ENCODE measurements at regions not wholly inside any gene's neighbourhood (a gene's known extent, or its start where the extent isn't known, plus 50 kb on each side); places are given as distances from the start of the nearest gene placed in this dataset.

DNA sequence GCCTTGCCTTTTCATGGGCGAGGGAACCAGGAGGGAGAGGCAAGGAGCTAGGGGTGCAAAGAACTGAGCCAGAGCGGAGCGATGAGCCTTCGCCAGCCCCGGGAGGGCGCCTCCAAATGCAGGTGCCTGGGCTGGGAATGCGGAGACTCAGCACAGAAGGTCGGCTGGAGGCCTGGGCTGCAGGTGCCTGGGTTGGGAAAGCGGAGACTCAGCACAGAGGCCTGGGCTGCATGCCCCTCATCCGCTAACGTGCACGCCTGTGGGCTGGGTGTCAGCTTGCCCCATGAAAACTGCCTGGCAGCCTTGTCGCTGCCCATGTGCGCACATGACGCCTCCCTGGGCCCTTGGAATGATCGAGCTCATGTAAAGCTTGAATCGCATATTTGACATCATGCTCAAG lies 51.8 kb downstream of the POM121L12 start:
- no peak for DNase-seq
- no peaks in the 10 kb centered on the region for H3K36me3 ChIP-seq (ENCODE audit: control insufficient read depth in 4 of 4, insufficient read depth in 4 of 4, low read length in 4 of 4)
- no peak overlapping the region for H3K4me3 ChIP-seq
- H3K27me3 ChIP-seq (ENCODE audit: control insufficient read depth in 3 of 3, insufficient read depth in 3 of 3, low read length in 2 of 3): no peaks in the 10 kb centered on the region
- H3K9me3 ChIP-seq (ENCODE audit: control insufficient read depth in 4 of 4, insufficient read depth in 3 of 4, low read length in 3 of 4): peaks cover 0 to 3% (median 0%) of the 10 kb centered on the region in 4 donors
- no peak overlapping the region for H3K9ac ChIP-seq (ENCODE audit: insufficient read depth in 1 of 2, low read length in 2 of 2)
- no peak for ATAC-seq (ENCODE audit: insufficient read depth, low FRiP score)
- TF ChIP-seq, protein P1, sequence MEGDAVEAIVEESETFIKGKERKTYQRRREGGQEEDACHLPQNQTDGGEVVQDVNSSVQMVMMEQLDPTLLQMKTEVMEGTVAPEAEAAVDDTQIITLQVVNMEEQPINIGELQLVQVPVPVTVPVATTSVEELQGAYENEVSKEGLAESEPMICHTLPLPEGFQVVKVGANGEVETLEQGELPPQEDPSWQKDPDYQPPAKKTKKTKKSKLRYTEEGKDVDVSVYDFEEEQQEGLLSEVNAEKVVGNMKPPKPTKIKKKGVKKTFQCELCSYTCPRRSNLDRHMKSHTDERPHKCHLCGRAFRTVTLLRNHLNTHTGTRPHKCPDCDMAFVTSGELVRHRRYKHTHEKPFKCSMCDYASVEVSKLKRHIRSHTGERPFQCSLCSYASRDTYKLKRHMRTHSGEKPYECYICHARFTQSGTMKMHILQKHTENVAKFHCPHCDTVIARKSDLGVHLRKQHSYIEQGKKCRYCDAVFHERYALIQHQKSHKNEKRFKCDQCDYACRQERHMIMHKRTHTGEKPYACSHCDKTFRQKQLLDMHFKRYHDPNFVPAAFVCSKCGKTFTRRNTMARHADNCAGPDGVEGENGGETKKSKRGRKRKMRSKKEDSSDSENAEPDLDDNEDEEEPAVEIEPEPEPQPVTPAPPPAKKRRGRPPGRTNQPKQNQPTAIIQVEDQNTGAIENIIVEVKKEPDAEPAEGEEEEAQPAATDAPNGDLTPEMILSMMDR (IDR thresholded peaks at IDR 0.05; ENCODE audit: control extremely low read depth, extremely low read depth): no peak
- 90 to 96% methylated on average over 17 of the region's 17 CpGs for WGBS, 2 donors
- H3K4me1 ChIP-seq (ENCODE audit: control insufficient read depth in 5 of 5, insufficient read depth in 5 of 5, low read length in 5 of 5): no peaks in the 10 kb centered on the region
- H3K27ac ChIP-seq (ENCODE audit: low read depth in 1 of 2, low read length in 1 of 2): no peak overlapping the region

DNA sequence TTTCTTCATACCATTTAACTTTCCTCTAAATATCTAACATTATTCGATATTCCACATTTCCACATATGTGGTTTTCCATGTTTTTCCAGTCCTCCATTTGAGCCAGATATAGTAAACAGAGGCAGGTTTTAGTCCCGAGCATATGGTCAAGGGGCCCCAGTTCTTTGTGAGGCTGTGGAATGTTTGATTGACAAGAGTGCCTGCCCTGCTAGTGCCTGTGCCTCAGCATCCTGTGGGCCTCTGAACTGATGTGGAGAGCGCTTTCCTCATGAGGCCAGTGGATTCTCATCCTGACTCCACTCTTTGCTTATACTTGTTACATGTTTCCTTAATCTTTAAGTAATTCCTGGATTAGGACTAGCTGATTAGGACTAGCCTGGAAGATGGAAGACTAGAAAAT lies 58.8 kb downstream of the POM121L12 start:
- no peaks in the 10 kb centered on the region for H3K36me3 ChIP-seq (ENCODE audit: control insufficient read depth in 4 of 4, insufficient read depth in 4 of 4, low read length in 4 of 4)
- no peak overlapping the region for H3K4me3 ChIP-seq
- DNase-seq: no peak
- H3K9me3 ChIP-seq (ENCODE audit: control insufficient read depth in 4 of 4, insufficient read depth in 3 of 4, low read length in 3 of 4): no peaks in the 10 kb centered on the region
- no peak overlapping the region for H3K27ac ChIP-seq (ENCODE audit: low read depth in 1 of 2, low read length in 1 of 2)
- no peaks in the 10 kb centered on the region for H3K27me3 ChIP-seq (ENCODE audit: control insufficient read depth in 3 of 3, insufficient read depth in 3 of 3, low read length in 2 of 3)
- WGBS, 2 donors: 78 to 79% methylated on average over 3 of the region's 3 CpGs
- TF ChIP-seq, protein P1 (IDR thresholded peaks at IDR 0.05; ENCODE audit: control extremely low read depth, extremely low read depth): no peak
- H3K9ac ChIP-seq (ENCODE audit: insufficient read depth in 1 of 2, low read length in 2 of 2): no peak overlapping the region
- no peak for ATAC-seq (ENCODE audit: insufficient read depth, low FRiP score)
- no peaks in the 10 kb centered on the region for H3K4me1 ChIP-seq (ENCODE audit: control insufficient read depth in 5 of 5, insufficient read depth in 5 of 5, low read length in 5 of 5)

DNA sequence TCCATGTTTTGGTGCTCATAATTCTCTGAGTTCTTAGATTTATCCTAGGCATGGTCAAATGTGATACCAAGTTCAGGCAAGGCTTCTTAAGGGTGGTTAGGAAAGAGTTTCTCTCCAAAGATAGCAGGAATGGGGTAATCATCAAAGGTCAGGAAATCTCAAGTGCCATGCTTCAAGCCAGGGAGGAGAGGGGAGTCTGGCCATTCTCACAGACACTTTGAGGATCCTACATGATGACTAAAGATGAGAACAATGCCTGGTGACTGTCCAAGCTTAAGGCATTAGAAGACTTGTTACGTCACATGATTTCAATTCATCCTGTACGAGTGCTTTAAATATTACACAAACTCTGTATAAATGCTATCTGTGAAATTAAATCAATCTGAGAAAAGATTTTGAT lies 59.4 kb downstream of the POM121L12 start:
- DNase-seq (no peak), ATAC-seq (ENCODE audit: insufficient read depth, low FRiP score) (no peak)
- H3K27ac ChIP-seq (ENCODE audit: low read depth in 1 of 2, low read length in 1 of 2): no peak overlapping the region
- no peaks in the 10 kb centered on the region for H3K9me3 ChIP-seq (ENCODE audit: control insufficient read depth in 4 of 4, insufficient read depth in 3 of 4, low read length in 3 of 4)
- H3K4me3 ChIP-seq: no peak overlapping the region
- H3K27me3 ChIP-seq (ENCODE audit: control insufficient read depth in 3 of 3, insufficient read depth in 3 of 3, low read length in 2 of 3): no peaks in the 10 kb centered on the region
- 74 to 83% methylated on average over 2 of the region's 2 CpGs for WGBS, 2 donors
- H3K9ac ChIP-seq (ENCODE audit: insufficient read depth in 1 of 2, low read length in 2 of 2): no peak overlapping the region
- no peaks in the 10 kb centered on the region for H3K4me1 ChIP-seq (ENCODE audit: control insufficient read depth in 5 of 5, insufficient read depth in 5 of 5, low read length in 5 of 5)
- TF ChIP-seq, protein P1 (IDR thresholded peaks at IDR 0.05; ENCODE audit: control extremely low read depth, extremely low read depth): no peak
- no peaks in the 10 kb centered on the region for H3K36me3 ChIP-seq (ENCODE audit: control insufficient read depth in 4 of 4, insufficient read depth in 4 of 4, low read length in 4 of 4)

DNA sequence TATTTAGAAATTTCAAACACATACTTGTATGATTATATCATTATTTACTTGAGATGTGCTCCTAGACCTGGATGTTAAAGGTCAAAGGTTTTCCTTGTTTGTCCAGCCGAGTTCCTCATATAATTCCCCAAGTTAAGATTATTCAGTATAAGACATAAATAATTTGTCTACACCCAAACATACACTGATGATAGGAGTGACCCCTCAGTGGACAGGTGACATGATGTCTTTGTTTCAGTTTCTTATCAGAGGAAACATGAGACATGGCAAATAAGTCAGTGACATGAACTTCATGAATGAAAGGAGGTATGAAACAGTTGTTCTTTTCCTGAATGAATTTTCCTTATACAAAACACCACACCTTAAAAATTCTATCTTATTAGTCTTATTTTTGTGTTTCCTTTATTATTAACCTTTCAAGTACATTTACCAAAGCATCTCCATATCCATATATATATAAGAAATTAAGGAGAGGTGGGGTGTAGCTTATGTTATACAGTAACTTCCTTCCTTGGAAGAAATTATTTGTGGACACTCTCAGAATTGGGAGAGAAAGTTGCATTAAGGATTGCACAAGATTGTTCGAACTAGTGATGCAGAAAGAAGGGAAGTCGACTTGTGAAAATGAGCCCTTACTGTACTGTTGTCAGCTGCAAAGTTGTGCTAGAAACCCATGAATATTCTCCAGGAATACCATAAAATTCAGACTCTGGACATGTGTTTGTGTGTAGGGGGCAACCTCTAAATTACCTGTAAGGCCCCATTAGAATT lies 60.5 kb downstream of the POM121L12 start:
- H3K9ac ChIP-seq (ENCODE audit: insufficient read depth in 1 of 2, low read length in 2 of 2): no peak overlapping the region
- DNase-seq: no peak
- H3K4me3 ChIP-seq: no peak overlapping the region
- ATAC-seq (ENCODE audit: insufficient read depth, low FRiP score): no peak
- H3K27ac ChIP-seq (ENCODE audit: low read depth in 1 of 2, low read length in 1 of 2): no peak overlapping the region
- H3K9me3 ChIP-seq (ENCODE audit: control insufficient read depth in 4 of 4, insufficient read depth in 3 of 4, low read length in 3 of 4): no peaks in the 10 kb centered on the region
- WGBS, 2 donors: 33 to 38% methylated on average over 3 of the region's 3 CpGs
- H3K4me1 ChIP-seq (ENCODE audit: control insufficient read depth in 5 of 5, insufficient read depth in 5 of 5, low read length in 5 of 5): no peaks in the 10 kb centered on the region
- no peaks in the 10 kb centered on the region for H3K27me3 ChIP-seq (ENCODE audit: control insufficient read depth in 3 of 3, insufficient read depth in 3 of 3, low read length in 2 of 3)
- H3K36me3 ChIP-seq (ENCODE audit: control insufficient read depth in 4 of 4, insufficient read depth in 4 of 4, low read length in 4 of 4): no peaks in the 10 kb centered on the region
- TF ChIP-seq, protein P1 (IDR thresholded peaks at IDR 0.05; ENCODE audit: control extremely low read depth, extremely low read depth): no peak

Data from lung (tissue), 11 donors.